Transverse colon (tissue), 4 donors: ENCODE measurements at regions not wholly inside any gene's neighbourhood (a gene's known extent, or its start where the extent isn't known, plus 50 kb on each side); places are given as distances from the start of the nearest gene placed in this dataset.

Experiments used
- DNase-seq: peaks from one replicate; pipeline ENCODE4 v3.0.0-alpha.2; 2019
- H3K27ac ChIP-seq, 4 donors: fragments of 200-600 bp; sonication (generic); 2 replicates each; pipeline ENCODE4 v1.5.1; 2016 to 2018; ENCODE audit warnings: inconsistent platforms in 4 of 4
- H3K27me3 ChIP-seq: fragments of 200-600 bp; sonication (generic); 2 replicates; pipeline ENCODE4 v1.5.1; 2017; ENCODE audit warnings: inconsistent platforms
- H3K36me3 ChIP-seq, 4 donors: fragments of 200-600 bp; sonication (generic); 2 replicates each; pipeline ENCODE4 v1.5.1; 2017 to 2019; ENCODE audit warnings: inconsistent platforms in 4 of 4
- H3K4me1 ChIP-seq, 4 donors: fragments of 200-600 bp; sonication (generic); 2 replicates each; pipeline ENCODE4 v1.5.1; 2017 to 2020; ENCODE audit warnings: inconsistent platforms in 4 of 4
- H3K4me3 ChIP-seq, 4 donors: fragments of 200-600 bp; sonication (generic); 1 replicate in 1 of 4; 2 replicates in 3 of 4; pipeline versions ENCODE4 v1.5.1 to v1.6.1; 2017 to 2019; ENCODE audit warnings: inconsistent platforms in 4 of 4
- H3K9me3 ChIP-seq, 2 donors: fragments of 200-600 bp; sonication (generic); 2 replicates each; pipeline ENCODE4 v1.5.1; 2017 to 2019; ENCODE audit warnings: inconsistent platforms in 2 of 2
- EP300 ChIP-seq: sonication (generic); formaldehyde crosslinking; IDR thresholded peaks from one replicate; pipeline ENCODE4 v1.6.1; 2017; ENCODE audit warnings: antibody characterized with exemption, low read depth
- POLR2A ChIP-seq: fragments of 450-650 bp; IDR thresholded peaks from one replicate; pipeline ENCODE4 v1.6.1; 2016; ENCODE audit warnings: antibody characterized with exemption, mild to moderate bottlenecking, moderate library complexity
- POLR2AphosphoS5 ChIP-seq, 3 donors: sonication (generic); formaldehyde crosslinking; IDR thresholded peaks; one replicate each; pipeline ENCODE4 v1.6.1; 2016; ENCODE audit warnings: antibody characterized with exemption in 3 of 3
- WGBS, 2 donors: methylation state at CpG; one replicate each; pipeline ENCODE4 v1.1.5; 2018; ENCODE audit warnings: low coverage in 1 of 2; 5-methylcytosine and 5-hydroxymethylcytosine counted together
- in situ Hi-C, 4 donors: fragments of 200-750 bp; cut with MboI; loops; one replicate each; pipeline versions ENCODE4 v1.15.0 to v1.15.1; 2017; ENCODE audit warnings: low sequenced_read_pairs in 3 of 4, low pct_ligation_motif_present in 1 of 4, low pct_unique_long_range_greater_than_20kb in 1 of 4
- intact Hi-C: fragments of 100-400 bp; cut with DNase I; formaldehyde crosslinking; loops from one replicate; pipeline ENCODE4 v1.15.1; 2023; ENCODE audit warnings: low total_unique reads
- TF ChIP-seq, protein P1 (sequence below), 5 experiments: fragments of 200-600 bp in 3 of 5; fragments of 450-650 bp in 2 of 5; sonication (generic) in 3 of 5; IDR thresholded peaks; 1 replicate in 2 of 5; 2 replicates in 3 of 5; pipeline ENCODE4 v1.5.1; 2016 to 2017; ENCODE audit warnings: antibody characterized with exemption in 5 of 5, inconsistent platforms in 3 of 5, mild to moderate bottlenecking in 2 of 5, moderate library complexity in 1 of 5

DNA sequence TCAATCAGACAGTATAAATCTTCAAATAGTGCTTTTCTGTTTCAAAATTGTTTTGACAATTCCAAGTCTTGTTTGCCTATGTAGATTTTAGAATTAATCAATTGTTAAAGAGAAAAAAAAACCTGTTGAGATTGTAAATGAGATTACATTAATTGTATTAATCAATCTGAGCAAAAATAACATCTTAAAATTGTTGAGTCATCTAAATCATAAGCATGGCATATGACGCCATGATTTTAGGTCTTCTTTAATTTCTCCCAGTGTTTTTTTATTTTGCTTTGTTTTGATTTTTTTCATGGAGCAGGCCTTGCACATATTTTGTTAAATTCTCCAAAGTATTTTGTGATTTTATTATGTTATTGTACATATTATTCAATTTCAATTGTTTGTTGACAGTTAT lies 988.0 kb upstream of the SEMA6A start:
- no peaks in the 10 kb centered on the region for H3K9me3 ChIP-seq
- H3K27me3 ChIP-seq = no peaks in the 10 kb centered on the region
- TF ChIP-seq POLR2AphosphoS5 (IDR thresholded peaks at IDR 0.05) (no peak), EP300 (no peak), POLR2A (no peak)
- TF ChIP-seq, protein P1, sequence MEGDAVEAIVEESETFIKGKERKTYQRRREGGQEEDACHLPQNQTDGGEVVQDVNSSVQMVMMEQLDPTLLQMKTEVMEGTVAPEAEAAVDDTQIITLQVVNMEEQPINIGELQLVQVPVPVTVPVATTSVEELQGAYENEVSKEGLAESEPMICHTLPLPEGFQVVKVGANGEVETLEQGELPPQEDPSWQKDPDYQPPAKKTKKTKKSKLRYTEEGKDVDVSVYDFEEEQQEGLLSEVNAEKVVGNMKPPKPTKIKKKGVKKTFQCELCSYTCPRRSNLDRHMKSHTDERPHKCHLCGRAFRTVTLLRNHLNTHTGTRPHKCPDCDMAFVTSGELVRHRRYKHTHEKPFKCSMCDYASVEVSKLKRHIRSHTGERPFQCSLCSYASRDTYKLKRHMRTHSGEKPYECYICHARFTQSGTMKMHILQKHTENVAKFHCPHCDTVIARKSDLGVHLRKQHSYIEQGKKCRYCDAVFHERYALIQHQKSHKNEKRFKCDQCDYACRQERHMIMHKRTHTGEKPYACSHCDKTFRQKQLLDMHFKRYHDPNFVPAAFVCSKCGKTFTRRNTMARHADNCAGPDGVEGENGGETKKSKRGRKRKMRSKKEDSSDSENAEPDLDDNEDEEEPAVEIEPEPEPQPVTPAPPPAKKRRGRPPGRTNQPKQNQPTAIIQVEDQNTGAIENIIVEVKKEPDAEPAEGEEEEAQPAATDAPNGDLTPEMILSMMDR (IDR thresholded peaks at IDR 0.05) = no peak
- in situ Hi-C loops = no loop called here
- no peak for DNase-seq
- 96 to 100% methylated on average over 1 of the region's 1 CpG for WGBS, 2 donors
- no peak overlapping the region for H3K27ac ChIP-seq
- no peaks in the 10 kb centered on the region for H3K36me3 ChIP-seq
- H3K4me3 ChIP-seq = no peak overlapping the region
- no peaks in the 10 kb centered on the region for H3K4me1 ChIP-seq
- intact Hi-C loops = no loop called here

DNA sequence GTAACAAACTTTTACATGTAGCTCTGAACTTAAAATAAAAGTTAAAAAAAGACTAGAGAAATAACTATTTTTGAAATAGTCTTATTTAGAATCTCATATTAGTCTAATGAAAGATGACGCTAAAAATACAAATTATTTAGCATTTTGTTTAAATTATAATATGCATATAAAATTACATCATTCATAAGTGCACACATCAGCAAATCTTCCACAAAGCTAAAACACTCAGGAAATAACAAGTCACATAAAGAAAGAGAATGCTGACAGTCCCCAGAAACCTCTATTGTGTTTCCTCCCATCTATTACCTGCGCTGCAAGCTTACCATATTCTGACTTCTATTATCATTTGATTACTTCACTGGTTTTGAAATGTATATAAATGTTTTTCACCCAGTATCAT lies 986.9 kb upstream of the SEMA6A start:
- TF ChIP-seq POLR2A (no peak), POLR2AphosphoS5 (IDR thresholded peaks at IDR 0.05) (no peak), EP300 (no peak)
- TF ChIP-seq, protein P1 (IDR thresholded peaks at IDR 0.05) = no peak
- in situ Hi-C loops (no loop called here), intact Hi-C loops (no loop called here)
- Histone ChIP-seq H3K27ac (no peak overlapping the region), H3K36me3 (no peaks in the 10 kb centered on the region), H3K4me3 (no peak overlapping the region), H3K9me3 (no peaks in the 10 kb centered on the region), H3K27me3 (no peaks in the 10 kb centered on the region), H3K4me1 (no peaks in the 10 kb centered on the region)
- no peak for DNase-seq
- 85 to 92% methylated on average over 2 of the region's 2 CpGs for WGBS, 2 donors

DNA sequence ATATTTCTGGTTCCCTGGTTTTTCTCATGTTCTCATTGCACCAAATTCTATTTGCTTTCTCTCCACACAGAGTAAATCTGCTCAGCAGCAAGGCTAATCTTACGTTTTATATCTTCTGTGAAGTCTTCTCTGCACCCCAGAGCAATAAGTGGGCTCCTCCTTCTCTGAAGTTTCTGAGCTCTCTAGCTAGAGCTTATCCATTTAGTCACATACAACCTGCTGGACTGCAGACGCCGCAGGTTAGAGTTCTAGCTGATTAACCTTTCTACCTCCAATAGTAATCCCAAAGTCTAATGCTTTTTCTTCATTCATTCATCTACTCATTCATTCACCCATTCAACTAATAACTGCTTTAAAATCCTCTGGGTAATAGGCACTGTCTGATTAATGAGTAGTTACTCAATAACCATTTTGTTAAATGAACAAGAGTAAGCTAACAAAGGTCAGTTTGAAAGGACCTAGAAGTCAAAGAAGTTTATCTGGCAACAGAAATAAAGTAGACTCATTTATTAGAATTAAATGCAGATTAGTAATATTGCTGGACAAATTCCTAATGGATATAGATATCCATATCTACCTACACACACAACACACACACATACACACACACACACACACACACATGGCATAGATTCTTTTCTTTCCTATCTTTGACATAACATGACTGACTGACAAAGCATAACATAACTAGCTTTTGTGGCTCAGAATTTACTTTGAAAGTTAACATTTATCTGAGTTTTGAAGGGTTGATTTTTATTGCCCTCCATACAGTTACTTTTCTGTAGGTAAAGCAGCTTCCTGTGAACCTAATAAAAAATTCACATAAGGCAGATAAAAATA lies 984.6 kb upstream of the SEMA6A start:
- WGBS, 2 donors = 43 to 83% methylated on average over 1 to 3 of the region's 3 CpGs
- Histone ChIP-seq H3K4me1 (no peaks in the 10 kb centered on the region), H3K27me3 (no peaks in the 10 kb centered on the region), H3K36me3 (no peaks in the 10 kb centered on the region), H3K27ac (no peak overlapping the region), H3K4me3 (no peak overlapping the region), H3K9me3 (no peaks in the 10 kb centered on the region)
- intact Hi-C loops (no loop called here), in situ Hi-C loops (no loop called here)
- DNase-seq = no peak
- TF ChIP-seq POLR2AphosphoS5 (IDR thresholded peaks at IDR 0.05) (no peak), POLR2A (no peak), EP300 (no peak)
- TF ChIP-seq, protein P1 (IDR thresholded peaks at IDR 0.05) = no peak

DNA sequence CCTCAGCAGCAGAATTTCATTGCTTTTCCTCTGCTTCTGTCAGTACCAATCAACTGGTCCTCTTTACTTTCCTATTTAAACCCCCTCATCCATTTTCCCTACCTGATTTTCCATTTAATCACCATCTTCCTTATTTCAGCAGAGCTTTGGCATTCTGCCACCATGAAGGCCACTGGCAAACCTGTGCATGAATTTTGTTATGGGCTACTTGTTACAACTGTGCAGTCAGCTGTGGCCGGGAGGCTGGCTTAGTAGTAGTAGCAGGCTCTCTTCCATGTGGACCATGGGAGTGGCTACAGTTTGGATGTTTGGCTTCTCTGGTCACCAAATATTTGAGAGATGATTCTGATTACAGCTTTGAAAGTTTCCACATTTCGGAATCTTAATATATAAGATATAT lies 976.6 kb upstream of the SEMA6A start:
- no peak for DNase-seq
- intact Hi-C loops = no loop called here
- TF ChIP-seq POLR2A = no peak
- no peak for TF ChIP-seq POLR2AphosphoS5 (IDR thresholded peaks at IDR 0.05)
- no peak for TF ChIP-seq EP300
- TF ChIP-seq, protein P1 (IDR thresholded peaks at IDR 0.05) = no peak
- Histone ChIP-seq H3K4me3 (no peak overlapping the region), H3K4me1 (no peaks in the 10 kb centered on the region), H3K27me3 (no peaks in the 10 kb centered on the region), H3K36me3 (no peaks in the 10 kb centered on the region), H3K27ac (no peak overlapping the region), H3K9me3 (no peaks in the 10 kb centered on the region)
- in situ Hi-C loops = no loop called here
- 50 to 73% methylated on average over 1 to 2 of the region's 2 CpGs for WGBS, 2 donors
